SU-DHL-6 (cell line): ENCODE measurements at regions not wholly inside any gene's neighbourhood (a gene's known extent, or its start where the extent isn't known, plus 50 kb on each side); places are given as distances from the start of the nearest gene placed in this dataset.

Experiments
- H2AFZ ChIP-seq: fragments of 200-600 bp; sonication (generic); 2 replicates; pipeline ENCODE4 v1.6.1; 2014; ENCODE audit warnings: low read depth, mild to moderate bottlenecking, moderate library complexity, mixed read lengths, antibody characterized with exemption, low read length; ENCODE audit not compliant: severe bottlenecking
- H3F3A ChIP-seq: fragments of 200-600 bp; shearing (Covaris generic); 2 replicates; pipeline ENCODE4 v1.6.0; 2016; ENCODE audit warnings: antibody characterized with exemption, mild to moderate bottlenecking; ENCODE audit not compliant: insufficient read depth
- H3K27ac ChIP-seq: fragments of 200-600 bp; sonication (generic); 2 replicates; pipeline ENCODE4 v1.5.1; 2016; ENCODE audit warnings: low read depth, mild to moderate bottlenecking, low read length, moderate library complexity, mixed read lengths
- H3K27me3 ChIP-seq: fragments of 200-600 bp; sonication (generic), shearing (Covaris generic); 2 replicates; pipeline ENCODE4 v1.6.0; 2014; ENCODE audit warnings: mild to moderate bottlenecking, low read length
- H3K36me3 ChIP-seq: fragments of 200-600 bp; sonication (generic); 2 replicates; pipeline ENCODE4 v1.6.1; 2014; ENCODE audit warnings: mild to moderate bottlenecking, low read length, mixed read lengths
- H3K4me2 ChIP-seq: fragments of 300-600, 200-600 bp; shearing (Covaris generic), sonication (generic); 2 replicates; pipeline ENCODE4 v1.6.0; 2014; ENCODE audit warnings: low read length, low read depth, mild to moderate bottlenecking; ENCODE audit not compliant: poor library complexity, severe bottlenecking
- H3K4me3 ChIP-seq: fragments of 200-600 bp; sonication (generic); 2 replicates; pipeline ENCODE4 v1.5.1; 2014; ENCODE audit warnings: antibody characterized with exemption, low read length, mild to moderate bottlenecking, mixed read lengths; ENCODE audit not compliant: insufficient read depth, poor library complexity, severe bottlenecking
- H3K79me2 ChIP-seq: fragments of 200-600 bp; sonication (generic); 2 replicates; pipeline ENCODE4 v1.6.1; 2014; ENCODE audit warnings: mild to moderate bottlenecking, low read length, moderate library complexity; ENCODE audit not compliant: insufficient read depth
- H3K9ac ChIP-seq: fragments of 200-600 bp; sonication (generic); 2 replicates; pipeline ENCODE4 v1.7.0; 2014; ENCODE audit warnings: mild to moderate bottlenecking, low read length
- H3K9me2 ChIP-seq: fragments of 200-600 bp; sonication (generic); replicated peaks from 2 replicates; pipeline ENCODE4 v1.6.1; 2014; ENCODE audit warnings: low read length; ENCODE audit not compliant: insufficient read depth
- H3K9me3 ChIP-seq: fragments of 200-600 bp; sonication (generic); 2 replicates; pipeline ENCODE4 v1.6.1; 2014; ENCODE audit warnings: low read length, mixed read lengths; ENCODE audit not compliant: insufficient read depth
- H4K20me1 ChIP-seq: fragments of 200-600 bp; sonication (generic); 2 replicates; pipeline ENCODE4 v1.6.1; 2014; ENCODE audit warnings: low read depth, mild to moderate bottlenecking, antibody characterized with exemption, low read length, moderate library complexity, mixed read lengths
- CTCF ChIP-seq: fragments of 200-600 bp; sonication (generic); IDR thresholded peaks from one replicate; pipeline ENCODE4 v1.5.1; 2017; ENCODE audit warnings: antibody characterized with exemption, mild to moderate bottlenecking, low read length, moderate library complexity; ENCODE audit not compliant: insufficient read depth, poor library complexity, severe bottlenecking
- EZH2phosphoT487 ChIP-seq: fragments of 200-600 bp; sonication (generic), shearing (Covaris generic); conservative IDR thresholded peaks from 2 replicates; pipeline ENCODE4 v1.6.1; 2018; ENCODE audit warnings: mild to moderate bottlenecking, antibody characterized with exemption, low read length, moderate library complexity, mixed read lengths

- H3K4me2 ChIP-seq, result no peak overlapping the region
- no peaks in the 10 kb centered on the region for H3F3A ChIP-seq
- no peaks in the 10 kb centered on the region for H3K36me3 ChIP-seq
- no peak overlapping the region for H3K27ac ChIP-seq
- H3K79me2 ChIP-seq, result no peaks in the 10 kb centered on the region
- no peak overlapping the region for H2AFZ ChIP-seq
- no peaks in the 10 kb centered on the region for H3K9me3 ChIP-seq
- no peaks in the 10 kb centered on the region for H3K9me2 ChIP-seq
- no peaks in the 10 kb centered on the region for H4K20me1 ChIP-seq
- TF ChIP-seq EZH2phosphoT487, result no peak
- TF ChIP-seq CTCF, result no peak
- no peak overlapping the region for H3K9ac ChIP-seq
- H3K27me3 ChIP-seq, result no peaks in the 10 kb centered on the region
- H3K4me3 ChIP-seq, result no peak overlapping the region
Measured at GRCh38 chr2:42954227-42954962, 162.0 kb upstream of the HAAO start.

GRCh38 chr2:42953216-42953615 is 160.8 kb upstream of the HAAO start:
- no peaks in the 10 kb centered on the region for H3K9me3 ChIP-seq
- no peak overlapping the region for H3K4me3 ChIP-seq
- TF ChIP-seq EZH2phosphoT487 (no peak), CTCF (no peak)
- no peaks in the 10 kb centered on the region for H3K79me2 ChIP-seq
- no peaks in the 10 kb centered on the region for H4K20me1 ChIP-seq
- H3K27me3 ChIP-seq, result no peaks in the 10 kb centered on the region
- no peak overlapping the region for H2AFZ ChIP-seq
- no peak overlapping the region for H3K27ac ChIP-seq
- no peak overlapping the region for H3K9ac ChIP-seq
- H3F3A ChIP-seq, result no peaks in the 10 kb centered on the region
- H3K36me3 ChIP-seq, result no peaks in the 10 kb centered on the region
- no peaks in the 10 kb centered on the region for H3K9me2 ChIP-seq
- H3K4me2 ChIP-seq, result no peak overlapping the region

GRCh38 chr2:42951263-42951938 is 159.0 kb upstream of the HAAO start:
- H3K27ac ChIP-seq, result no peak overlapping the region
- no peaks in the 10 kb centered on the region for H4K20me1 ChIP-seq
- no peak for TF ChIP-seq EZH2phosphoT487
- TF ChIP-seq CTCF, result no peak
- no peak overlapping the region for H3K4me3 ChIP-seq
- no peak overlapping the region for H2AFZ ChIP-seq
- no peaks in the 10 kb centered on the region for H3F3A ChIP-seq
- no peak overlapping the region for H3K4me2 ChIP-seq
- H3K27me3 ChIP-seq, result no peaks in the 10 kb centered on the region
- H3K79me2 ChIP-seq, result no peaks in the 10 kb centered on the region
- H3K9me2 ChIP-seq, result no peaks in the 10 kb centered on the region
- no peaks in the 10 kb centered on the region for H3K36me3 ChIP-seq
- H3K9me3 ChIP-seq, result no peaks in the 10 kb centered on the region
- no peak overlapping the region for H3K9ac ChIP-seq
